B cell (primary cell): ENCODE measurements at regions not wholly inside any gene's neighbourhood (a gene's known extent, or its start where the extent isn't known, plus 50 kb on each side); places are given as distances from the start of the nearest gene placed in this dataset.

Source experiments
- CTCF ChIP-seq: fragments of 200-600 bp; IDR thresholded peaks from one replicate; pipeline ENCODE4 v1.8.0; 2022; ENCODE audit warnings: antibody characterized with exemption, mild to moderate bottlenecking
- EZH2 ChIP-seq: IDR thresholded peaks from 2 replicates; pipeline ENCODE4 v1.6.1; 2012; ENCODE audit warnings: borderline replicate concordance, low read depth, mild to moderate bottlenecking, moderate library complexity, low read length; ENCODE audit not compliant: insufficient read depth, poor library complexity, severe bottlenecking

- no peak for TF ChIP-seq EZH2
- no peak for TF ChIP-seq CTCF
Measured at GRCh38 chr10:43825421-43825820, 176.7 kb upstream of the ZNF32 start.
